Non-pigmented ciliary epithelial cell (primary cell): ENCODE measurements at regions not wholly inside any gene's neighbourhood (a gene's known extent, or its start where the extent isn't known, plus 50 kb on each side); places are given as distances from the start of the nearest gene placed in this dataset.
"Not testable (repeated sequence)": the region's sequence is repeated elsewhere in the genome, so short reads cannot be mapped to it uniquely, and the experiment has no call there.

ENCODE experiments used
- DNase-seq: peaks from one replicate; pipeline ENCODE4 v3.0.0-alpha.2; 2010; ENCODE audit warnings: low read depth

- DNase-seq, result no peak
Observed at GRCh38 chr7:86366946-86367345, 276.8 kb upstream of the GRM3 start.

GRCh38 chr7:86340407-86340806 is 303.3 kb upstream of the GRM3 start:
- not testable (repeated sequence) for DNase-seq

GRCh38 chr7:86339051-86339450 is 304.7 kb upstream of the GRM3 start:
- no peak for DNase-seq

GRCh38 chr7:86328801-86329433 is 314.8 kb upstream of the GRM3 start:
- DNase-seq, result no peak

GRCh38 chr7:86326847-86327246 is 316.9 kb upstream of the GRM3 start:
- no peak for DNase-seq

GRCh38 chr7:86320889-86321288 is 322.8 kb upstream of the GRM3 start:
- DNase-seq, result no peak

GRCh38 chr7:86320341-86320740 is 323.4 kb upstream of the GRM3 start:
- DNase-seq, result no peak

GRCh38 chr7:86313842-86314241 is 329.9 kb upstream of the GRM3 start:
- DNase-seq, result no peak

- no peak for DNase-seq
Observed at GRCh38 chr7:86301301-86301700, 342.4 kb upstream of the GRM3 start.

- DNase-seq, result no peak
Observed at GRCh38 chr7:86295526-86295925, 348.2 kb upstream of the GRM3 start.

GRCh38 chr7:86282014-86282682 is 361.6 kb upstream of the GRM3 start:
- no peak for DNase-seq

- DNase-seq, result no peak
Observed at GRCh38 chr7:86280150-86280549, 363.6 kb upstream of the GRM3 start.

- DNase-seq, result no peak
Observed at GRCh38 chr7:86262781-86263180, 380.9 kb upstream of the GRM3 start.

GRCh38 chr7:86257894-86258293 is 385.8 kb upstream of the GRM3 start:
- DNase-seq, result no peak

- DNase-seq, result no peak
Observed at GRCh38 chr7:86252406-86252805, 391.3 kb upstream of the GRM3 start.

- no peak for DNase-seq
Observed at GRCh38 chr7:86248977-86249376, 394.7 kb upstream of the GRM3 start.

GRCh38 chr7:86243171-86243570 is 400.5 kb upstream of the GRM3 start:
- no peak for DNase-seq

- DNase-seq, result no peak
Observed at GRCh38 chr7:86226191-86226590, 417.5 kb upstream of the GRM3 start.

GRCh38 chr7:86222806-86223205 is 420.9 kb upstream of the GRM3 start:
- no peak for DNase-seq

- no peak for DNase-seq
Observed at GRCh38 chr7:86214734-86215133, 429.0 kb upstream of the GRM3 start.

GRCh38 chr7:86212976-86213375 is 430.7 kb upstream of the GRM3 start:
- no peak for DNase-seq

- DNase-seq, result no peak
Observed at GRCh38 chr7:86209036-86209435, 434.7 kb upstream of the GRM3 start.

- DNase-seq, result no peak
Observed at GRCh38 chr7:86207740-86208139, 436.0 kb upstream of the GRM3 start.

GRCh38 chr7:86202833-86203232 is 440.9 kb upstream of the GRM3 start:
- DNase-seq, result no peak
